ENCODE measurements at regions not wholly inside any gene's neighbourhood (a gene's known extent, or its start where the extent isn't known, plus 50 kb on each side); places are given as distances from the start of the nearest gene placed in this dataset.

- Histone ChIP-seq H3K27ac (ENCODE audit: insufficient read depth, low read depth, low read length) (no peak overlapping the region), H3K4me3 (replicated peaks in 1 of 3; ENCODE audit: insufficient read depth in 1 of 3, low read depth in 1 of 3, low read length in 3 of 3) (no peak overlapping the region), H2AFZ (ENCODE audit: low read depth, low read length) (no peak overlapping the region), H3K79me2 (ENCODE audit: control insufficient read depth, insufficient read depth, low read length) (no peaks in the 10 kb centered on the region), H3K4me1 (ENCODE audit: control insufficient read depth, extremely low read depth, insufficient read depth, low read length) (no peaks in the 10 kb centered on the region), H4K20me1 (replicated peaks; ENCODE audit: control insufficient read depth, extremely low read depth, insufficient read depth, low read length) (no peaks in the 10 kb centered on the region), H3K36me3 (ENCODE audit: control insufficient read depth in 2 of 2, extremely low read depth in 1 of 2, insufficient read depth in 2 of 2, low read length in 2 of 2) (no peaks in the 10 kb centered on the region), H3K27me3 (ENCODE audit: control insufficient read depth in 2 of 2, insufficient read depth in 2 of 2, low read length in 2 of 2) (peaks cover 9 to 22% of the 10 kb centered on the region in 2 experiments), H3K9me3 (replicated peaks; ENCODE audit: control insufficient read depth, insufficient read depth, low read length) (no peaks in the 10 kb centered on the region), H3K9ac (replicated peaks; ENCODE audit: extremely low read depth, insufficient read depth, low read length) (no peak overlapping the region), H3K9me1 (replicated peaks; ENCODE audit: control insufficient read depth, extremely low read depth, insufficient read depth, low read length) (no peaks in the 10 kb centered on the region), H3K4me2 (ENCODE audit: insufficient read depth, low read length) (no peak overlapping the region)
- no peak for DNase-seq (ENCODE audit: low read depth, low spot score)
- ChIA-PET CTCF (no interaction called here), POLR2A (no interaction called here)
- dilution Hi-C loops (cut with MboI; ENCODE audit: extremely low pct_ligation_motif_present, low sequenced_read_pairs) (no loop called here), intact Hi-C loops (cut with micrococcal nuclease) (no loop called here)
- TF ChIP-seq POLR2A (IDR thresholded peaks at IDR 0.05; ENCODE audit: low read depth, low read length) (no peak), POLR2AphosphoS5 (IDR thresholded peaks at IDR 0.05; ENCODE audit: insufficient read depth, low read depth, low read length) (no peak), CTCF (IDR thresholded peaks at IDR 0.05; ENCODE audit: extremely low read depth in 1 of 2, insufficient read depth in 1 of 2, low read depth in 1 of 2, low read length in 2 of 2) (no peak), JUN (IDR thresholded peaks at IDR 0.05; ENCODE audit: borderline replicate concordance, insufficient read depth, insufficient read length, low read depth) (no peak), GATA2 (IDR thresholded peaks at IDR 0.05; ENCODE audit: insufficient read depth, insufficient read length, low read depth, low read length) (no peak), FOS (IDR thresholded peaks at IDR 0.05; ENCODE audit: borderline replicate concordance, insufficient read depth, low read length) (no peak), MYC (IDR thresholded peaks at IDR 0.05; ENCODE audit: low read depth, low read length) (no peak), EZH2 (IDR thresholded peaks at IDR 0.05; ENCODE audit: borderline replicate concordance, low read depth, low read length, severe bottlenecking) (no peak)
- TF ChIP-seq, protein P1, sequence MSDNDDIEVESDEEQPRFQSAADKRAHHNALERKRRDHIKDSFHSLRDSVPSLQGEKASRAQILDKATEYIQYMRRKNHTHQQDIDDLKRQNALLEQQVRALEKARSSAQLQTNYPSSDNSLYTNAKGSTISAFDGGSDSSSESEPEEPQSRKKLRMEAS (IDR thresholded peaks at IDR 0.05; ENCODE audit: insufficient read depth, insufficient read length), result no peak
- FAIRE-seq, result no peak
- BruUV-seq (replicated peaks), result no TSS peak
Measured at GRCh38 chr3:127419182-127419581, 131.3 kb upstream of the PRR20G start.

Measured in endothelial cell of umbilical vein (primary cell).